IPS DF 4.7 (cell line): ENCODE measurements at regions not wholly inside any gene's neighbourhood (a gene's known extent, or its start where the extent isn't known, plus 50 kb on each side); places are given as distances from the start of the nearest gene placed in this dataset.
"Not testable (repeated sequence)": the region's sequence is repeated elsewhere in the genome, so short reads cannot be mapped to it uniquely, and the experiment has no call there.

Source experiments
- DNase-seq: peaks from one replicate; pipeline ENCODE4 v3.0.0-alpha.2; 2013; ENCODE audit warnings: low spot score; ENCODE audit errors: extremely low read depth

- no peak for DNase-seq
Measured at GRCh38 chr5:24245821-24246220, 399.0 kb downstream of the CDH10 start.

DNA sequence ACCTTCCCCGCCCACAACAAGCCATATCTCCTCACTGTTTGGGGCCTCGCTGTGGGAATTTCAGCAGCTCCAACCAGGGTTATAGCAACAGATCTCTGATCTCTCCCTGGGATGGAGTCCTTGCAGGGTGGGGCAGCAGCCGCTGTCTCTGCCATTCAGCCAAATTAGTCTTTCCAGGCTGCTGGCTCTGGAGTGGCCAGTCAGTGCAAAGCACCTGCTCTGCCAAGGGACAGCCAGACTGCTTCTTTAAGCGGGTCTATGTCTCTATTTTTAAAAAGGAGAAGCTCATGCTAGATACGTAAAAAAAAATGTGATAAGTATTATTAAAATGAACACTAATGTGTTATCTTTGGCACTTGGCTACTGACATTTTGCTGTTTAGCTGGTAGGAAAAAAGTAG lies 380.2 kb downstream of the CDH10 start:
- DNase-seq = no peak

DNA sequence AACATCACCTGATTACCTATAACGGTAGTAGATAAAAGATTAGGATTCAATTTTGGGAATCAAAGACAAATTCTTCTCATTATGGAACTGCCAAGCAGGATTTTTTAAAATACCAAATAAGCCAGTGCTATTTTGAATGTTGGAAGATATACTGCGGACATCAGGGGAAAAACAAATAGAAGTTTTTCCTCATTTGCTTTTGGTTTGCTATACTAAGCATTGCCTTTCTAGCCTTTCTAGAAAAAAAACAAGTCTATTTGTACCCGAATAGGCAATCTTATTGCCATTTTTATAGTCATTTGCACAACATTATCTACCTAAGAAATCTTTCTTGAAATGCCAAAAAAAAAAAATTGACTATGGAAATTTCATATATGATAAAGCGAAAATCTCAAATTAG lies 379.5 kb downstream of the CDH10 start:
- DNase-seq = no peak

GRCh38 chr5:24268482-24269056 lies 376.2 kb downstream of the CDH10 start:
- no peak for DNase-seq

- DNase-seq = not testable (repeated sequence)
Measured at GRCh38 chr5:24271702-24272118, 373.1 kb downstream of the CDH10 start.

- DNase-seq = no peak
Measured at GRCh38 chr5:24272741-24273140, 372.0 kb downstream of the CDH10 start.

GRCh38 chr5:24280215-24280614 lies 364.6 kb downstream of the CDH10 start:
- no peak for DNase-seq

DNA sequence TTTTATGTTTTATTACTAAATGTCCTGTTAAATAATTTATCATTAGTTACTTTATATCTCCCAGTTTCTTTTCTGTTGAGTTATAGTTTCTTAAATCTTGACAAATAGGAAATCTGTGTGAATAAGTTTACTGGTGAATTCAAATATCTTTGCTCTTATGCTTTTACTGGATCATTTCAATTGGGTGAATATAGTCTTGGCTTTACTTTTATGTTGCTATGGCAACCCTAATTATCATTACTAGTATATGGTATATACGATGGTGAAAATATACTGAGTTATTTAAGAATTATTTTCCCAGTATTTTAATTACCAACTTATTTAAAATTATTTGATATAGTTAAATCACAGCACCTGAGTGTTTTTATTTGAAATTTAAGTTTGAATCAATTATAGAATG lies 363.0 kb downstream of the CDH10 start:
- no peak for DNase-seq

DNA sequence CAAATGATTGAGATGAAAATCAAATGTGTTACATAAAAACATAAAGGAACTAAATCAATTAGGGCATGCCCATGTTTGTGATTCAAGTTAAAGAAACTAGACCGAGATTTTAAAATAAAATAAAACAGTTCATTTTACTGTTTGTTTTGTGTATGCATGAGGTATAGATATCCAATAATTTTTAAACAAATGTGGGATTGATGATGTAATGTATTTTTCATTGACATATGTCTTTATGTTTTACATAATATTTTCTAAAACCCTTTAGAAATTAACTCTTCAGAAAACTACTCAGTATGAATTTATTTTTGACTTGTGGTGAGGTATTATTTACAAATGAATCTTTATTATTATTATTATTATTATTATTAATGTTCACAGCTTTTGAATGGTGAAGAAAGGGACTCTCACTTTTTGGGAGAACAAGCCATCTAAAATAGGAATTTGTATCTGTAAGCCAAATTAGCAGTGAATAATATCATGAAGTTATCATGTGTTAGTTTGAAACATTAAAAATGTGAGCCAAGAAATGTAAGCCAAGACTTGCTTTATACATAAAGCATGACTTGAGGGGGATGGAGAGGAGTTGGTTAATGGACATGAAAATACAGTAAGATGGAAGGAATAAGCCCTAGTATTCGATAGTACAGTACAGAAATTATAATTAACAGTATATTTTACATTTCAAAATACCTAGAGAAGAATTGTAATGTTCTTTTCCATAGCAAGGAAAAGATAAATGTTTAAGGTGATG lies 355.0 kb downstream of the CDH10 start:
- no peak for DNase-seq

GRCh38 chr5:24290536-24290935 lies 354.2 kb downstream of the CDH10 start:
- DNase-seq = no peak

GRCh38 chr5:24291916-24292315 lies 352.9 kb downstream of the CDH10 start:
- DNase-seq = no peak

GRCh38 chr5:24294333-24294732 lies 350.4 kb downstream of the CDH10 start:
- DNase-seq = no peak

DNA sequence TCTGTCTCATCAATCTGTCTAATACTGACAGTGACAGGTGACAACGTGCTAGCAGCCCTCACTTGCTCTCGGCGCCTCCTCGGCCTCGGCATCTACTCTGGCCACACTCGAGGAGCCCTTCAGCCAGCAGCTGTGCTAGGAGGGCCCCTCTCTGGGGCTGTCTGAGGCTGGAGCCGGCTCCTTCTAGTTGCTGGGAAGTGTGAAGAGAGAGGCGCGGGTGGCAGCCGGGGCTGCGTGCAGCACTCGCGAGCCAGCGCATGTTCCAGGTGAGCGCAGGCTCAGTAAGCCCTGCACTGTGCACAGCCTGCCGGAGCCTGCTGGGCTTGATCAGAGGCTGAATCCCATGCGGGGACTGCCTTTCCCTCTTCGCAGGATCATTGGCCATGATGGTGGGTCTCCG lies 330.7 kb downstream of the CDH10 start:
- no peak for DNase-seq

DNA sequence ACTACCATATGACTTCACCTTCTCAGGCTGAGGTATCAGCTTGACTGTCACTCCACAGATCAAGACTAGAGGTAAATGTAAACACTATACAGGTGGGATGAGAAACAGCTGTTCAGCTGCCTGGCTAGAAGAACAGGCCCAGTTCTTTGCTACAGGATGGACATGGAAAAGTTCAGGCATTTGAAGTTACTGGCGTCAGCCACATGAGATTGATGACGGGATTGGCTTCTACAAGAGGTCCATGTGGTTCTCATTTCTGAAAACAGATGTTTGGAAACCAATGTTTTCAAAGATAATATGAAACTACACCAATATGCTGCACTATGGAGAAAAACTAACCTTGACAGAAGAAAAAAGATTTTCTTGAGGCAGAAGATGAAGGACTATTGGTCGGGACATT lies 324.1 kb downstream of the CDH10 start:
- no peak for DNase-seq

GRCh38 chr5:24325306-24325832 lies 319.4 kb downstream of the CDH10 start:
- no peak for DNase-seq

GRCh38 chr5:24331531-24331930 lies 313.2 kb downstream of the CDH10 start:
- no peak for DNase-seq

DNA sequence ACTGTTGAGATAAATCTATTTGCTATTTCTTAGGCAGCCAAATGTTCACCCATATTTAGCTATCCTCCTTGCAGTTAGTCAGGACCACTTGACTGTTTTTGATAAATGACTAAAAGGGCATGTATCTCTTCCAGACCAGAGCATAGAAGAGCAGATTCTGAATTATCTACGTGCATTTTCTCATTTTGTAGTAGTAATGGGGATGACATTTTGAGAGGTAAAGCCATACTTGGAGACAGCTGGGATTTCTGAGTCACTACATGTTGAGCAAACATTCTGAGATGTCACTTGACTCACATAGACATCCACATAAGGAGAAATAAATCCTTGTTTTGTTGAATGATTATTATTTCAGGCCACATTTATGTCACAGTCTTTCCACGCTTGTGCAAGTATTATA lies 297.6 kb downstream of the CDH10 start:
- no peak for DNase-seq

- DNase-seq = no peak
Measured at GRCh38 chr5:24351285-24351684, 293.5 kb downstream of the CDH10 start.

- DNase-seq = no peak
Measured at GRCh38 chr5:24353016-24353415, 291.8 kb downstream of the CDH10 start.

DNA sequence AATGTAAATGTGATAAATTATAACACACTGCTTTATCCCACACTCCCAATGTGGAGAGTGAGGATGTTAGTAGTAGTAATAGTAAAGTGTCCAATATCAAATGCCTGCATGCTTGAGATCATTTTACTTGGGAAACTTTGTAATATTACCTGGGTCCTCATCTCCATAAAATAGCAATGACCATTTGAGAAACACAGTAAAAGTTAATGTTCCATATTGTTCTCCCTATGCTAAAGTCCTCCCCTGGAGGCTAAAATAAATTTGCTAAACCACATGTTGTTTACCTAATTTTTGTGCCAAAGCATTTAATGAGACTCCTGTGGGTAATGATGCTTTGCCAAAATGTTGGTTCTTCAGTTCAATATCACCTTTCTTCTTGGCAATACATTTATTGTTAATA lies 291.2 kb downstream of the CDH10 start:
- no peak for DNase-seq

GRCh38 chr5:24363789-24364481 lies 280.8 kb downstream of the CDH10 start:
- DNase-seq = no peak

GRCh38 chr5:24364711-24365110 lies 280.1 kb downstream of the CDH10 start:
- DNase-seq = no peak
